ENCODE measurements at regions not wholly inside any gene's neighbourhood (a gene's known extent, or its start where the extent isn't known, plus 50 kb on each side); places are given as distances from the start of the nearest gene placed in this dataset.
"Not testable (repeated sequence)": the region's sequence is repeated elsewhere in the genome, so short reads cannot be mapped to it uniquely, and the experiment has no call there.

GRCh38 chr2:179322289-179322688 is 57.7 kb upstream of the SESTD1 start:
- no peak overlapping the region for H3K9ac ChIP-seq (ENCODE audit: low read length)
- no peak overlapping the region for H3K27ac ChIP-seq (ENCODE audit: low read depth, low read length)
- no peak overlapping the region for H3K4me3 ChIP-seq (ENCODE audit: low read depth in 1 of 2, low read length in 2 of 2)
- no peaks in the 10 kb centered on the region for H3K36me3 ChIP-seq (ENCODE audit: insufficient read depth, low read length)
- no peaks in the 10 kb centered on the region for H3K4me1 ChIP-seq (ENCODE audit: insufficient read depth, low read length)
- no peaks in the 10 kb centered on the region for H3K27me3 ChIP-seq (ENCODE audit: control insufficient read depth in 1 of 2, insufficient read depth in 2 of 2, low read length in 2 of 2)
- no peaks in the 10 kb centered on the region for H3K9me3 ChIP-seq (ENCODE audit: low read length)

GRCh38 chr2:179321034-179321433 is 56.4 kb upstream of the SESTD1 start:
- not testable (repeated sequence) for H3K4me3 ChIP-seq (ENCODE audit: low read depth in 1 of 2, low read length in 2 of 2); H3K4me1 ChIP-seq (ENCODE audit: insufficient read depth, low read length); H3K9me3 ChIP-seq (ENCODE audit: low read length); H3K36me3 ChIP-seq (ENCODE audit: insufficient read depth, low read length); H3K27me3 ChIP-seq (ENCODE audit: control insufficient read depth in 1 of 2, insufficient read depth in 2 of 2, low read length in 2 of 2); H3K27ac ChIP-seq (ENCODE audit: low read depth, low read length); H3K9ac ChIP-seq (ENCODE audit: low read length)

- H3K36me3 ChIP-seq (ENCODE audit: insufficient read depth, low read length); H3K9me3 ChIP-seq (ENCODE audit: low read length); H3K27me3 ChIP-seq (ENCODE audit: control insufficient read depth in 1 of 2, insufficient read depth in 2 of 2, low read length in 2 of 2); H3K27ac ChIP-seq (ENCODE audit: low read depth, low read length); H3K4me3 ChIP-seq (ENCODE audit: low read depth in 1 of 2, low read length in 2 of 2); H3K4me1 ChIP-seq (ENCODE audit: insufficient read depth, low read length); H3K9ac ChIP-seq (ENCODE audit: low read length): not testable (repeated sequence)
Measured at GRCh38 chr2:179314729-179315128, 50.1 kb upstream of the SESTD1 start.
